ENCODE measurements at regions not wholly inside any gene's neighbourhood (a gene's known extent, or its start where the extent isn't known, plus 50 kb on each side); places are given as distances from the start of the nearest gene placed in this dataset.

GRCh38 chr4:187286525-187286924 is 562.9 kb upstream of the FAT1 start:
- DNase-seq: no peak
- Mint-ChIP-seq H3K36me3 (ENCODE audit: low read depth) (no peaks in the 10 kb centered on the region), H3K4me1 (ENCODE audit: low read depth) (no peaks in the 10 kb centered on the region), H3K9me3 (peaks cover 5% of the 10 kb centered on the region), H3K27me3 (no peaks in the 10 kb centered on the region), H3K27ac (no peak overlapping the region), H3K4me3 (no peak overlapping the region)

- Mint-ChIP-seq H3K27me3 (no peaks in the 10 kb centered on the region), H3K36me3 (ENCODE audit: low read depth) (no peaks in the 10 kb centered on the region), H3K4me3 (no peak overlapping the region), H3K4me1 (ENCODE audit: low read depth) (no peaks in the 10 kb centered on the region), H3K9me3 (peaks cover 2% of the 10 kb centered on the region), H3K27ac (no peak overlapping the region)
- no peak for DNase-seq
Measured at GRCh38 chr4:187289371-187289770, 565.7 kb upstream of the FAT1 start.

GRCh38 chr4:187294861-187295260 is 571.2 kb upstream of the FAT1 start:
- no peak for DNase-seq
- H3K27ac Mint-ChIP-seq: no peak overlapping the region
- H3K4me1 Mint-ChIP-seq (ENCODE audit: low read depth): no peaks in the 10 kb centered on the region
- H3K36me3 Mint-ChIP-seq (ENCODE audit: low read depth): no peaks in the 10 kb centered on the region
- H3K4me3 Mint-ChIP-seq: no peak overlapping the region
- H3K9me3 Mint-ChIP-seq: peaks cover 26% of the 10 kb centered on the region
- H3K27me3 Mint-ChIP-seq: no peaks in the 10 kb centered on the region

- H3K4me3 Mint-ChIP-seq: no peak overlapping the region
- H3K36me3 Mint-ChIP-seq (ENCODE audit: low read depth): no peaks in the 10 kb centered on the region
- H3K27me3 Mint-ChIP-seq: no peaks in the 10 kb centered on the region
- H3K27ac Mint-ChIP-seq: no peak overlapping the region
- no peaks in the 10 kb centered on the region for H3K4me1 Mint-ChIP-seq (ENCODE audit: low read depth)
- H3K9me3 Mint-ChIP-seq: peaks cover 26% of the 10 kb centered on the region
- DNase-seq: no peak
Measured at GRCh38 chr4:187301923-187302322, 578.3 kb upstream of the FAT1 start.

GRCh38 chr4:187302457-187303150 is 578.9 kb upstream of the FAT1 start:
- no peaks in the 10 kb centered on the region for H3K4me1 Mint-ChIP-seq (ENCODE audit: low read depth)

GRCh38 chr4:187304133-187304532 is 580.5 kb upstream of the FAT1 start:
- H3K27me3 Mint-ChIP-seq: no peaks in the 10 kb centered on the region
- no peak overlapping the region for H3K4me3 Mint-ChIP-seq
- H3K4me1 Mint-ChIP-seq (ENCODE audit: low read depth): no peaks in the 10 kb centered on the region
- no peak for DNase-seq
- H3K36me3 Mint-ChIP-seq (ENCODE audit: low read depth): no peaks in the 10 kb centered on the region
- no peak overlapping the region for H3K27ac Mint-ChIP-seq
- peaks cover 11% of the 10 kb centered on the region for H3K9me3 Mint-ChIP-seq

More at GRCh38 chr4:187302457-187303150, 578.9 kb upstream of the FAT1 start:
- Mint-ChIP-seq H3K36me3 (ENCODE audit: low read depth) (no peaks in the 10 kb centered on the region), H3K4me3 (no peak overlapping the region), H3K27ac (no peak overlapping the region), H3K27me3 (no peaks in the 10 kb centered on the region), H3K9me3 (peaks cover 19% of the 10 kb centered on the region)
- no peak for DNase-seq

GRCh38 chr4:187307131-187307530 is 583.5 kb upstream of the FAT1 start:
- H3K36me3 Mint-ChIP-seq (ENCODE audit: low read depth): no peaks in the 10 kb centered on the region
- no peak overlapping the region for H3K27ac Mint-ChIP-seq
- H3K4me1 Mint-ChIP-seq (ENCODE audit: low read depth): no peaks in the 10 kb centered on the region
- H3K4me3 Mint-ChIP-seq: no peak overlapping the region
- no peaks in the 10 kb centered on the region for H3K27me3 Mint-ChIP-seq
- H3K9me3 Mint-ChIP-seq: peaks cover 15% of the 10 kb centered on the region
- no peak for DNase-seq

- DNase-seq: no peak
- H3K36me3 Mint-ChIP-seq (ENCODE audit: low read depth): no peaks in the 10 kb centered on the region
- no peaks in the 10 kb centered on the region for H3K27me3 Mint-ChIP-seq
- H3K4me3 Mint-ChIP-seq: no peak overlapping the region
- no peaks in the 10 kb centered on the region for H3K4me1 Mint-ChIP-seq (ENCODE audit: low read depth)
- peaks cover 13% of the 10 kb centered on the region for H3K9me3 Mint-ChIP-seq
- no peak overlapping the region for H3K27ac Mint-ChIP-seq
Measured at GRCh38 chr4:187309456-187309855, 585.8 kb upstream of the FAT1 start.

- H3K27me3 Mint-ChIP-seq: no peaks in the 10 kb centered on the region
- H3K4me3 Mint-ChIP-seq: no peak overlapping the region
- H3K27ac Mint-ChIP-seq: no peak overlapping the region
- H3K9me3 Mint-ChIP-seq: peaks cover 14% of the 10 kb centered on the region
- no peak for DNase-seq
- H3K4me1 Mint-ChIP-seq (ENCODE audit: low read depth): no peaks in the 10 kb centered on the region
- H3K36me3 Mint-ChIP-seq (ENCODE audit: low read depth): no peaks in the 10 kb centered on the region
Measured at GRCh38 chr4:187312299-187312698, 588.6 kb upstream of the FAT1 start.

- Mint-ChIP-seq H3K36me3 (ENCODE audit: low read depth) (no peaks in the 10 kb centered on the region), H3K27me3 (no peaks in the 10 kb centered on the region), H3K4me1 (ENCODE audit: low read depth) (no peaks in the 10 kb centered on the region), H3K9me3 (peaks cover 16% of the 10 kb centered on the region), H3K27ac (no peak overlapping the region), H3K4me3 (no peak overlapping the region)
- DNase-seq: no peak
Measured at GRCh38 chr4:187317799-187318198, 594.1 kb upstream of the FAT1 start.

- H3K4me3 Mint-ChIP-seq: no peak overlapping the region
- no peak overlapping the region for H3K27ac Mint-ChIP-seq
- peaks cover 20% of the 10 kb centered on the region for H3K9me3 Mint-ChIP-seq
- H3K27me3 Mint-ChIP-seq: no peaks in the 10 kb centered on the region
- H3K36me3 Mint-ChIP-seq (ENCODE audit: low read depth): no peaks in the 10 kb centered on the region
- no peaks in the 10 kb centered on the region for H3K4me1 Mint-ChIP-seq (ENCODE audit: low read depth)
- no peak for DNase-seq
Measured at GRCh38 chr4:187321711-187322110, 598.1 kb upstream of the FAT1 start.

GRCh38 chr4:187332141-187332540 is 608.5 kb upstream of the FAT1 start:
- Mint-ChIP-seq H3K27ac (no peak overlapping the region), H3K9me3 (peaks cover 18% of the 10 kb centered on the region), H3K36me3 (ENCODE audit: low read depth) (no peaks in the 10 kb centered on the region)

GRCh38 chr4:187333151-187333550 is 609.5 kb upstream of the FAT1 start:
- Mint-ChIP-seq H3K27me3 (no peaks in the 10 kb centered on the region), H3K36me3 (ENCODE audit: low read depth) (no peaks in the 10 kb centered on the region), H3K4me1 (ENCODE audit: low read depth) (no peaks in the 10 kb centered on the region), H3K9me3 (peaks cover 14% of the 10 kb centered on the region), H3K4me3 (no peak overlapping the region), H3K27ac (no peak overlapping the region)
- DNase-seq: no peak

More at GRCh38 chr4:187332141-187332540, 608.5 kb upstream of the FAT1 start:
- DNase-seq: no peak
- Mint-ChIP-seq H3K4me1 (ENCODE audit: low read depth) (no peaks in the 10 kb centered on the region), H3K27me3 (no peaks in the 10 kb centered on the region), H3K4me3 (no peak overlapping the region)

- no peak for DNase-seq
- H3K27me3 Mint-ChIP-seq: no peaks in the 10 kb centered on the region
- no peak overlapping the region for H3K4me3 Mint-ChIP-seq
- H3K4me1 Mint-ChIP-seq (ENCODE audit: low read depth): no peaks in the 10 kb centered on the region
- peaks cover 9% of the 10 kb centered on the region for H3K9me3 Mint-ChIP-seq
- no peak overlapping the region for H3K27ac Mint-ChIP-seq
- H3K36me3 Mint-ChIP-seq (ENCODE audit: low read depth): no peaks in the 10 kb centered on the region
Measured at GRCh38 chr4:187335339-187335738, 611.7 kb upstream of the FAT1 start.

GRCh38 chr4:187354740-187355139 is 631.1 kb upstream of the FAT1 start:
- Mint-ChIP-seq H3K36me3 (ENCODE audit: low read depth) (no peaks in the 10 kb centered on the region), H3K4me3 (no peak overlapping the region), H3K9me3 (peaks cover 18% of the 10 kb centered on the region), H3K4me1 (ENCODE audit: low read depth) (no peaks in the 10 kb centered on the region), H3K27me3 (no peaks in the 10 kb centered on the region), H3K27ac (no peak overlapping the region)
- no peak for DNase-seq
